Sigmoid colon (tissue), 6 donors: ENCODE measurements at regions not wholly inside any gene's neighbourhood (a gene's known extent, or its start where the extent isn't known, plus 50 kb on each side); places are given as distances from the start of the nearest gene placed in this dataset.

ENCODE experiments used
- DNase-seq: peaks from one replicate; pipeline ENCODE4 v3.0.0-alpha.2; 2019
- H3K27ac ChIP-seq, 4 donors: fragments of 200-600 bp; sonication (generic); one replicate each; pipeline ENCODE4 v1.5.1; 2016 to 2019; ENCODE audit warnings: mild to moderate bottlenecking in 1 of 4
- H3K27me3 ChIP-seq, 3 donors: fragments of 200-600 bp; sonication (generic); one replicate each; pipeline ENCODE4 v1.5.1; 2019; ENCODE audit warnings: mild to moderate bottlenecking in 1 of 3
- H3K36me3 ChIP-seq, 4 donors: fragments of 200-600 bp; sonication (generic); one replicate each; pipeline ENCODE4 v1.5.1; 2016 to 2019
- H3K4me1 ChIP-seq, 4 donors: fragments of 200-600 bp; sonication (generic); one replicate each; pipeline ENCODE4 v1.5.1; 2017 to 2019
- H3K4me3 ChIP-seq, 4 donors: fragments of 200-600 bp; sonication (generic); one replicate each; pipeline ENCODE4 v1.5.1; 2017 to 2019; ENCODE audit warnings: mild to moderate bottlenecking in 2 of 4, moderate library complexity in 1 of 4
- H3K9me3 ChIP-seq, 4 donors: fragments of 200-600 bp in 3 of 4; sonication (generic) in 3 of 4; one replicate each; pipeline versions ENCODE4 v1.5.1 to v1.6.1; 2013 to 2019
- EP300 ChIP-seq, 4 donors: sonication (generic); formaldehyde crosslinking; IDR thresholded peaks; one replicate each; pipeline ENCODE4 v1.6.1; 2017; ENCODE audit warnings: antibody characterized with exemption in 4 of 4
- POLR2A ChIP-seq, 2 donors: fragments of 450-650 bp; IDR thresholded peaks; one replicate each; pipeline ENCODE4 v1.6.1; 2016; ENCODE audit warnings: antibody characterized with exemption in 2 of 2, mild to moderate bottlenecking in 2 of 2, moderate library complexity in 2 of 2
- POLR2AphosphoS5 ChIP-seq, 4 donors: sonication (generic); formaldehyde crosslinking; IDR thresholded peaks; one replicate each; pipeline ENCODE4 v1.6.1; 2017; ENCODE audit warnings: antibody characterized with exemption in 4 of 4
- WGBS, 2 donors: extraction: QIAGEN DNeasy Blood & Tissue Kit; methylation state at CpG; one replicate each; pipeline ENCODE4 v1.1.7; 2013; 5-methylcytosine and 5-hydroxymethylcytosine counted together
- intact Hi-C: fragments of 100-400 bp; cut with DNase I; formaldehyde crosslinking; loops from one replicate; pipeline ENCODE4 v1.15.1; 2023
- small RNA-seq, 3 donors: library from RNA; depleted of rRNA; stranded (forward); fragments of <200 nt; gene quantifications; one replicate each; pipeline ENCODE3, GENCODE V24; 2016
- TF ChIP-seq, protein P1 (sequence below), 4 experiments: fragments of 450-650 bp in 3 of 4; fragments of 200-600 bp in 1 of 4; IDR thresholded peaks; one replicate each; pipeline ENCODE4 v1.5.1; 2016 to 2019; ENCODE audit warnings: antibody characterized with exemption in 4 of 4, mild to moderate bottlenecking in 3 of 4, moderate library complexity in 2 of 4
- donor health status: healthy with polysubstance abuse.
- donor health status: healthy.

- TF ChIP-seq, protein P1, sequence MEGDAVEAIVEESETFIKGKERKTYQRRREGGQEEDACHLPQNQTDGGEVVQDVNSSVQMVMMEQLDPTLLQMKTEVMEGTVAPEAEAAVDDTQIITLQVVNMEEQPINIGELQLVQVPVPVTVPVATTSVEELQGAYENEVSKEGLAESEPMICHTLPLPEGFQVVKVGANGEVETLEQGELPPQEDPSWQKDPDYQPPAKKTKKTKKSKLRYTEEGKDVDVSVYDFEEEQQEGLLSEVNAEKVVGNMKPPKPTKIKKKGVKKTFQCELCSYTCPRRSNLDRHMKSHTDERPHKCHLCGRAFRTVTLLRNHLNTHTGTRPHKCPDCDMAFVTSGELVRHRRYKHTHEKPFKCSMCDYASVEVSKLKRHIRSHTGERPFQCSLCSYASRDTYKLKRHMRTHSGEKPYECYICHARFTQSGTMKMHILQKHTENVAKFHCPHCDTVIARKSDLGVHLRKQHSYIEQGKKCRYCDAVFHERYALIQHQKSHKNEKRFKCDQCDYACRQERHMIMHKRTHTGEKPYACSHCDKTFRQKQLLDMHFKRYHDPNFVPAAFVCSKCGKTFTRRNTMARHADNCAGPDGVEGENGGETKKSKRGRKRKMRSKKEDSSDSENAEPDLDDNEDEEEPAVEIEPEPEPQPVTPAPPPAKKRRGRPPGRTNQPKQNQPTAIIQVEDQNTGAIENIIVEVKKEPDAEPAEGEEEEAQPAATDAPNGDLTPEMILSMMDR (IDR thresholded peaks at IDR 0.05): no peak
- TF ChIP-seq EP300 (IDR thresholded peaks at IDR 0.05) (no peak), POLR2AphosphoS5 (IDR thresholded peaks at IDR 0.05) (no peak), POLR2A (IDR thresholded peaks at IDR 0.05) (no peak)
- Histone ChIP-seq H3K4me1 (no peaks in the 10 kb centered on the region), H3K9me3 (no peaks in the 10 kb centered on the region), H3K36me3 (no peaks in the 10 kb centered on the region), H3K27me3 (no peaks in the 10 kb centered on the region), H3K4me3 (no peak overlapping the region), H3K27ac (no peak overlapping the region)
- intact Hi-C loops: no loop called here
- no peak for DNase-seq
- WGBS, 2 donors: 66 to 72% methylated on average over 1 of the region's 1 CpG
Measured at GRCh38 chr5:22910523-22910922, 57.4 kb upstream of the CDH12 start.

GRCh38 chr5:22908586-22908985 lies 55.4 kb upstream of the CDH12 start:
- TF ChIP-seq, protein P1 (IDR thresholded peaks at IDR 0.05): no peak
- TF ChIP-seq EP300 (IDR thresholded peaks at IDR 0.05) (no peak), POLR2AphosphoS5 (IDR thresholded peaks at IDR 0.05) (no peak), POLR2A (IDR thresholded peaks at IDR 0.05) (no peak)
- intact Hi-C loops: no loop called here

GRCh38 chr5:22908129-22908528 lies 55.0 kb upstream of the CDH12 start:
- DNase-seq: no peak
- no peaks in the 10 kb centered on the region for H3K4me1 ChIP-seq
- H3K9me3 ChIP-seq: no peaks in the 10 kb centered on the region
- TF ChIP-seq, protein P1 (IDR thresholded peaks at IDR 0.05): no peak
- TF ChIP-seq POLR2A (IDR thresholded peaks at IDR 0.05) (no peak), EP300 (IDR thresholded peaks at IDR 0.05) (no peak), POLR2AphosphoS5 (IDR thresholded peaks at IDR 0.05) (no peak)
- no peak overlapping the region for H3K27ac ChIP-seq
- 91 to 94% methylated on average over 1 of the region's 1 CpG for WGBS, 2 donors
- intact Hi-C loops: no loop called here
- H3K27me3 ChIP-seq: no peaks in the 10 kb centered on the region
- H3K4me3 ChIP-seq: no peak overlapping the region
- H3K36me3 ChIP-seq: no peaks in the 10 kb centered on the region

More at GRCh38 chr5:22908586-22908985, 55.4 kb upstream of the CDH12 start:
- Histone ChIP-seq H3K4me1 (no peaks in the 10 kb centered on the region), H3K9me3 (no peaks in the 10 kb centered on the region), H3K27me3 (no peaks in the 10 kb centered on the region), H3K27ac (no peak overlapping the region), H3K36me3 (no peaks in the 10 kb centered on the region), H3K4me3 (no peak overlapping the region)
- no peak for DNase-seq

Small RNAs in the stretch of these regions (small RNA-seq; reads per million reads assigned to genes)
- 0 reads per million in 3 donors for gene RF00019
